Calu3 (cell line): ENCODE measurements at regions not wholly inside any gene's neighbourhood (a gene's known extent, or its start where the extent isn't known, plus 50 kb on each side); places are given as distances from the start of the nearest gene placed in this dataset.

Experiments
- BruUV-seq: library from RNA; stranded (reverse); fragments of 400-500 nt; replicated peaks from 2 replicates; lab custom pipeline; 2021; lab: Mats Ljungman, UMichigan
- CTCF ChIA-PET: fragments of 300-600 bp; sonication (Branson Sonifier 250); formaldehyde crosslinking; loops from one replicate; lab custom pipeline; 2022; ENCODE audit warnings: antibody characterized with exemption; lab: Charles Lee
- DNase-seq: peaks from one replicate; pipeline ENCODE4 v3.0.0; 2022
- H3K27ac Mint-ChIP-seq: one replicate; pipeline ENCODE4 v1.8.0; 2022; ENCODE audit warnings: mixed read lengths; ENCODE audit not compliant: unreplicated experiment
- H3K27me3 Mint-ChIP-seq: one replicate; pipeline ENCODE4 v1.8.0; 2022; ENCODE audit warnings: mixed read lengths; ENCODE audit not compliant: unreplicated experiment
- H3K36me3 Mint-ChIP-seq: one replicate; pipeline ENCODE4 v1.8.0; 2022; ENCODE audit warnings: mild to moderate bottlenecking, moderate library complexity, mixed read lengths; ENCODE audit not compliant: insufficient read depth, unreplicated experiment
- H3K4me1 Mint-ChIP-seq: one replicate; pipeline ENCODE4 v1.8.0; 2022; ENCODE audit warnings: mild to moderate bottlenecking, low read depth, mixed read lengths; ENCODE audit not compliant: unreplicated experiment
- H3K4me3 Mint-ChIP-seq: one replicate; pipeline ENCODE4 v1.8.0; 2022; ENCODE audit warnings: mild to moderate bottlenecking, low read depth, moderate library complexity, mixed read lengths; ENCODE audit not compliant: unreplicated experiment
- H3K9me3 Mint-ChIP-seq: one replicate; pipeline ENCODE4 v1.8.0; 2022; ENCODE audit warnings: low read depth, mixed read lengths; ENCODE audit not compliant: unreplicated experiment
- CTCF ChIP-seq: fragments of 200-600 bp; IDR thresholded peaks from one replicate; pipeline ENCODE4 v1.8.0; 2022; ENCODE audit warnings: antibody characterized with exemption; ENCODE audit not compliant: unreplicated experiment
- intact Hi-C: fragments of 100-400 bp; cut with micrococcal nuclease; formaldehyde crosslinking; loops from one replicate; pipeline ENCODE4 v1.10.0; 2022; ENCODE audit not compliant: unreplicated experiment

GRCh38 chr3:104127830-104128229 lies 1238.9 kb upstream of the ALCAM start:
- intact Hi-C loops: no loop called here
- Mint-ChIP-seq H3K36me3 (peaks cover 5% of the 10 kb centered on the region), H3K27me3 (no peaks in the 10 kb centered on the region), H3K4me1 (no peaks in the 10 kb centered on the region), H3K9me3 (peaks cover 9% of the 10 kb centered on the region), H3K4me3 (no peak overlapping the region), H3K27ac (no peak overlapping the region)
- BruUV-seq: no TSS peak
- TF ChIP-seq CTCF: no peak
- CTCF ChIA-PET: no interaction called here
- DNase-seq: no peak

- Mint-ChIP-seq H3K4me1 (no peaks in the 10 kb centered on the region), H3K27ac (no peak overlapping the region), H3K36me3 (no peaks in the 10 kb centered on the region), H3K4me3 (no peak overlapping the region), H3K27me3 (no peaks in the 10 kb centered on the region), H3K9me3 (peaks cover 5% of the 10 kb centered on the region)
- no peak for TF ChIP-seq CTCF
- intact Hi-C loops: no loop called here
- no peak for DNase-seq
- CTCF ChIA-PET: no interaction called here
- no TSS peak for BruUV-seq
Observed at GRCh38 chr3:104132566-104133403, 1233.9 kb upstream of the ALCAM start.

DNA sequence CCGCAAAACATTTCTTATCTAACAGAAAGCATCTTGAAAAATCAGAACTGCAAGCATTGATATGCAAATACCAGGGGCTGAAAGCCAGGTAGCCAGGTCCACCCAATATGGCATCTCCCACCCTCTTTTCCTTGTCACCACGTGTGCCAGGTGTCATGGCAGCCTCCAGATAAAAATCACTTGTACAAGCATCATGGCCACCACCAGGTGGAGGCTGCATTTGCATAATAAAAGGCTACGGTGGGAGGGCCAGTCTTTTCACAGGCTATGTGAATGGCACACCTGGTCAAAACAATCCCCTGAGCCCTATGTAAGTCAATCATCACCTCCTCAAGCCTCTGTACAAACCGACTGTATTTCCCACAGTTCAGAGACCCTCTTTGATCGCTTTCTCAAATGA lies 1233.1 kb upstream of the ALCAM start:
- Mint-ChIP-seq H3K4me1 (no peaks in the 10 kb centered on the region), H3K27me3 (no peaks in the 10 kb centered on the region), H3K27ac (no peak overlapping the region), H3K36me3 (no peaks in the 10 kb centered on the region), H3K4me3 (no peak overlapping the region), H3K9me3 (peaks cover 5% of the 10 kb centered on the region)
- TF ChIP-seq CTCF: no peak
- no peak for DNase-seq
- intact Hi-C loops: no loop called here
- BruUV-seq: no TSS peak
- CTCF ChIA-PET: no interaction called here

DNA sequence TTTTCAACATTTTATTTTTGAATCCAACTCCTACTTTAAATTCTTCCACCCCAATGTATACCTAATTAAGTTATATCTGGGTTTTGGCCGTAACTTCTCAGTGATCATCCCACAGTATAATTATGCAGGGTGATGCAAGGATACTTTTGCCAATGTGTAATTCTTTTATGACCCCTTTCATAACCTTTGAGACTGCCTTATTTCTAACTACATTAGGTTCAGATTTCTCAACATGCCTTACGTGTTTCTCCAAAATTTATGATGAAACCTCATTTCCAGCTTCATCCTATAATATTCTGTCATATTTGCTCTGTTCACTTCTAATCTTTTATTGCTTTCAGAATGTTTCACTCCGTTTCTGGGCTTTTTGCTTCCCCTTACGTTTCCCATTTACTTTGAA lies 1229.6 kb upstream of the ALCAM start:
- Mint-ChIP-seq H3K36me3 (no peaks in the 10 kb centered on the region), H3K4me1 (no peaks in the 10 kb centered on the region), H3K27me3 (no peaks in the 10 kb centered on the region), H3K9me3 (no peaks in the 10 kb centered on the region), H3K27ac (no peak overlapping the region), H3K4me3 (no peak overlapping the region)
- no peak for DNase-seq
- TF ChIP-seq CTCF: no peak
- intact Hi-C loops: no loop called here
- no TSS peak for BruUV-seq
- CTCF ChIA-PET: no interaction called here
